Prostate gland (tissue), 2 donors: ENCODE measurements at regions not wholly inside any gene's neighbourhood (a gene's known extent, or its start where the extent isn't known, plus 50 kb on each side); places are given as distances from the start of the nearest gene placed in this dataset.
"Not testable (repeated sequence)": the region's sequence is repeated elsewhere in the genome, so short reads cannot be mapped to it uniquely, and the experiment has no call there.

Experiments
- CTCF ChIP-seq, 4 experiments: fragments of 200-600 bp in 2 of 4; fragments of 450-650 bp in 2 of 4; sonication (generic) in 2 of 4; IDR thresholded peaks; 1 replicate in 3 of 4; 2 replicates in 1 of 4; pipeline ENCODE4 v1.5.1; 2016 to 2019; ENCODE audit warnings: antibody characterized with exemption in 4 of 4, mild to moderate bottlenecking in 2 of 4, moderate library complexity in 2 of 4
- POLR2A ChIP-seq: fragments of 450-650 bp; IDR thresholded peaks from one replicate; pipeline ENCODE4 v1.6.1; 2016; ENCODE audit warnings: antibody characterized with exemption, mild to moderate bottlenecking

GRCh38 chr3:82428821-82429220 lies 667.4 kb upstream of the GBE1 start:
- not testable (repeated sequence) for TF ChIP-seq CTCF (IDR thresholded peaks at IDR 0.05); POLR2A
